ENCODE measurements at regions not wholly inside any gene's neighbourhood (a gene's known extent, or its start where the extent isn't known, plus 50 kb on each side); places are given as distances from the start of the nearest gene placed in this dataset.

- TF ChIP-seq TAF1 (conservative IDR thresholded peaks at IDR 0.05), result no peak
- no peak for TF ChIP-seq CTCF (IDR thresholded peaks at IDR 0.05; ENCODE audit: low read depth, low read length, missing input control)
- no peak for TF ChIP-seq REST (IDR thresholded peaks at IDR 0.05)
- no peak for TF ChIP-seq ZBTB33 (IDR thresholded peaks at IDR 0.05)
- no peak for TF ChIP-seq RAD21 (IDR thresholded peaks at IDR 0.05)
- TF ChIP-seq RXRA (IDR thresholded peaks at IDR 0.05), result no peak
- TF ChIP-seq MAX (IDR thresholded peaks at IDR 0.05), result no peak
- TF ChIP-seq NR2F2 (IDR thresholded peaks at IDR 0.05), result no peak
Observed at GRCh38 chr1:187621951-187622350, 793.2 kb downstream of the PLA2G4A start.

Measured in liver (tissue), 3 donors.